Renal pelvis (tissue), 1 donor: ENCODE measurements at regions not wholly inside any gene's neighbourhood (a gene's known extent, or its start where the extent isn't known, plus 50 kb on each side); places are given as distances from the start of the nearest gene placed in this dataset.
"Not testable (repeated sequence)": the region's sequence is repeated elsewhere in the genome, so short reads cannot be mapped to it uniquely, and the experiment has no call there.

Source experiments
- DNase-seq: peaks from one replicate; pipeline ENCODE4 v3.0.0-alpha.2; 2013

DNA sequence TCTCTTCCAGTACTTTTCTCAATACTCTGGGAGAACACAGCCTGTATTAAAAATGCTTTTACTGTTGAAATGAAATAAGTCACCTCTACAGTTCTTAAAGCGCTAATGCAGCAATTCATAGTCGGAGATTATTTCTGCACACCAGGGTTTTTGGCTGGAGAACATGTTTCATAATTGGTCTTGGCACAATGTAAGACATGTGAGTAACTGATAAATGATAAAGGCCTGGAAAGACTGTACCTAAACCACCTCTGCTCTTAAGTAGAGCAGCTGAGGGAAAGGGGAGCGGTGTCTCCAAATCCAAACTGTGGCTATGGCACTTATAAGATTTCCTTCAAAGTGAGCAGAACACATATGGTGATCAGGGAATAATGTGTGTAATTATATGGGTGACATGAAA lies 390.3 kb upstream of the MBL2 start:
- no peak for DNase-seq

- no peak for DNase-seq
Measured at GRCh38 chr10:53161231-53161630, 388.6 kb upstream of the MBL2 start.

DNA sequence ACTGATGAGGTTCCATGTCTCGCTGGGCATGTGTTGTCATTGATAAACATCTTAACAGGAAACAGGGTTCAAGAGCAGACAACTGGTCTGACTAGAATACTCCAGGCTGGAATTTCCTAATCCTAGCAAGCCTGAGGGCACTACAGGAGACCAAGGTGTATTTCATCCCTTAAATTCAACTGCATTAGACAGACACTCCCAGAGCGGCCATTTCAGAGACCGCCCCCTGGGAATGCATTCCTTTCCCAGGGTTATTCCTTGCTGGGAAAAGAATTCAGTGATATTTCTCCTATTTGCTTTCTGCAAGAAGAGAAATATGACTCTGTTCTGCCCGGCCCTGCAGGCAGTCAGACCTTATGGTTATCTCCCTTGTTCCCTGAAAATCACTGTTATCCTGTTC lies 383.1 kb upstream of the MBL2 start:
- not testable (repeated sequence) for DNase-seq

- DNase-seq: no peak
Measured at GRCh38 chr10:53153831-53154230, 381.2 kb upstream of the MBL2 start.

- no peak for DNase-seq
Measured at GRCh38 chr10:53140506-53140905, 367.9 kb upstream of the MBL2 start.

- DNase-seq: no peak
Measured at GRCh38 chr10:53135897-53136253, 363.3 kb upstream of the MBL2 start.

- DNase-seq: no peak
Measured at GRCh38 chr10:53135213-53135896, 362.8 kb upstream of the MBL2 start.

- DNase-seq: no peak
Measured at GRCh38 chr10:53134050-53134449, 361.5 kb upstream of the MBL2 start.

GRCh38 chr10:53130337-53130736 lies 357.8 kb upstream of the MBL2 start:
- DNase-seq: no peak

- DNase-seq: no peak
Measured at GRCh38 chr10:53127686-53128085, 355.1 kb upstream of the MBL2 start.

- no peak for DNase-seq
Measured at GRCh38 chr10:53123311-53123710, 350.7 kb upstream of the MBL2 start.

DNA sequence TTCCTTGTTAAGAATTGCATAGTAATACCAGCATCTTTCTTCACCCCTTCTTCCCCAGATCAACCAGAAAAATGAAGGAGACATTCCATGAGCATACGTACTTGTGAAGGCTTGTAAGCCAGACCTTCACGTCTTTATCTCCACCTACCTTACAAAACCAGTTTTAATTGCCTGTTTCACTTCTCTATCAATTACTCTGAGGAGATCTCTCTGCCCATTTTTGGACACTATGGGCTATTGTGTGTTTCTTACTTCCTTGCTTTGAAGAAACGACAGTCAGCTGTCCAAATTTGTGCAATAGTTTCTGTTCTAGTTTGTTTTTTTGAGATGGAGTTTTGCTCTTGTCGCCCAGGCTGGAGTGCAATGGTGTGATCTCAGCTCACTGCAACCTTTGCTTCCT lies 349.7 kb upstream of the MBL2 start:
- DNase-seq: no peak

DNA sequence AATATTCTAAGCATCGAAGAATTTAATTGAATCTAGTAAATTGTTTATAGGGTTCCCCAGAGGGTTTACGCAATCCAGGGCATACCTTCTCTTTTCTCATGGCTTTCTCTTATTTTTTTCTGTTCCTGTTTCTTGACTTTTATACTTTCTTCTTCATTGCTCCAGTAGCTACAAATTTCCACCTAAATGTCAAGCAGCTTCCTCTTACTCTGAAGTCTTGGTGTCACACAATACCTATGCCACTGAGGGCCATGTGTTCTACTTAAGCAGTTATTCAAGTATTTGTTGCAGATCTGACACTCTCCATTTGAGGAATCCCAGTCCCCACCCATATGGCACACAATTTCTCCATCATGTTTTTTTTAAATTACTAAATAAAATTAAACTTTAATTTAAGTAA lies 343.1 kb upstream of the MBL2 start:
- DNase-seq: no peak

DNA sequence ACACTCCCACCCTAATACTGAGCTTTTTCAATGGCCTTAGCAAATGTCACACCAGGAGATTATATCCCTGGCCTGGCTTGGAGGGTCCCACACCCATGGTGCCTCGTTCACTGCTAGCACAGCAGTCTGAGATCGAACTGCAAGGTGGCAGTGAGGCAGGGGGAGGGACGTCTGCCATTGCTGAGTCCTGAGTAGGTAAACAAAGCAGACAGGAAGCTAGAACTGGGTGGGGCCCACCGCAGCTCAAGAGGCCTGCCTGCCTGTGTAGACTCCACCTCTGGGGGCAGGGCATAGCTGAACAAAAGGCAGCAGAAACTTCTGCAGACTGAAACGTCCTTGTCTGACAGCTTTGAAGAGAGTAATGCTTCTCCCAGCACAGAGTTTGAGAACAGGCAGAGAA lies 338.9 kb upstream of the MBL2 start:
- DNase-seq: no peak

GRCh38 chr10:53109320-53109719 lies 336.7 kb upstream of the MBL2 start:
- no peak for DNase-seq

DNA sequence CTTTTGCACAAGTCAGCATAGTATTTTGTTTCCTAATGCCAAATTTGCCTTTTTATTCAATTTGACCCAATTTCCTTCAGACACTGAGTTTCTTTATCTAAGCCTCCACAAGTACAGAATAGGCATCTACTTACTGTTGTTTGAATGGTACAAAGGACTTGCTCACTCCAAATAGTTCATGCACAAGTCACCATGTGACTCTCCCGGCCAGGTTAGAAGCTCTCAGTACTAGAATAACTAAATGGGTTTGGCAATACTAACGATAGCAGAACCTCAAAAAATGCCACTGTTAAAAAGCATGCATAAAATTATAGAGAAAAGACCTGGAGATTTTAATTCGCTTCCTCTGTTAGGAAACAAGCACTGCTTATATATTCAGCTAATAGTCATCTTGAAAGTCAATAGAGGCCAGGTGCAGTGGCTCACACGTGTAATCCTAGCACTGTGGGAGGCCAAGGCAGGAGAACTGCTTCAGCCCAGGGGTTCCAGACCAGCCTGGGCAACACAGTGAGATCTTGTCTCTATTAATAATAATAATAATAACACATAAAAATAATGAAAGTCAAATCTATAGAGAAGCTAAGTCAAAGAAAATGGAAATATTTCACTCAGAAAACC lies 335.8 kb upstream of the MBL2 start:
- DNase-seq: no peak

DNA sequence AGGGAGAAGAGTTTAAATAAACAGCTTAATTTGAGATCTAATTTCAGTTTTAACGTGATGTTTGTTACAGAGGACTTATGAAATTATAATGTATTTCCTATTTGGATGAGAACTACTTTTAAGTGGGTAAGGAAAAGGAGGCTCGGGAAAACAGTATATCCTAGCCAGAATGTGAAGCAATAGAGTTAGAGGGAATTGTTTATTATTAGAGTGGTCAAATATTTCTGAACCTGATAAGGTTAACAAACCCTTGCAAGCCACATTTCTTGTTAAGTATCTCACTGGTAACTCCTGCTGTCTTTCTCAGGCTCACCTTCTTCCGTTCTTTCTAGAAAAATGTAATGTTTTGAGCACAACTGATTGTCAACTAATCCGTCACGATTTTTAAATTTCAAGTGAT lies 335.1 kb upstream of the MBL2 start:
- no peak for DNase-seq

DNA sequence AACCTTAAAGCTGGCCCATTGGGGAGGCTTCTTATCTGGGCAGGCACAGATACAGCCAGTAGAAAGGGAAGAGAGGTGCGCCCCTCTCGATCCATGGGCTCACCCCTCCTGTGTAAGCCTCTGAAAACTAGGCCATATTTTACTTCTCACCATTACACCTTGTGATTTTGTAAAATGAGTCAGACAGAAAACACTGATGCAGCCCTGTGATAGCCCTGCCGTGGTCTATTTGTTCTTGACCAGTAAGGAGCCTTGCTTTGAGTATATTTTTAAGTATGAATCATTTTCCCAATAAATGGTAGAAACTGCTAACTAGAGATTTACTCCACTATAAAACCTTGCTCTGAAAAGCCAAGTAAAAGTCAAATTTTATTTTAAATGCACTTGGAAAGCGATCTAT lies 329.8 kb upstream of the MBL2 start:
- no peak for DNase-seq

DNA sequence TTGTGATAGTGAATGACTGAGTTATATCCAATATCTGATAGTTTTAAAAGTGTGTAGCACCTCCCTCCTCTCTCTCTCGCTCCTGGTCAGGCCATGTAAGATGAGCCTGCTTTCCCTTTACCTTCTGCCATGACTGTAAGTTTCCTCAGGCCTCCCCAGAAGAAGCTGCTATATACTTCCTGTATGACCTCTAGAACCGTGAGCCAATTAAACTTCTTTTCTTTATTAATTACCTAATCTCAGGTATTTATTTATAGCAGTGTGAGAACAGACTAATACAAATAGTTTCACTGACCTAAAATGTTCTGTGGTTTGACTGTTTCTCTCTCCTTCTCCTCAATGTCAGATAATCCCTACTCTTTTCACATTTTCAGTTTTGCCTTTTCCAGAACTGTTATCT lies 321.3 kb upstream of the MBL2 start:
- no peak for DNase-seq

DNA sequence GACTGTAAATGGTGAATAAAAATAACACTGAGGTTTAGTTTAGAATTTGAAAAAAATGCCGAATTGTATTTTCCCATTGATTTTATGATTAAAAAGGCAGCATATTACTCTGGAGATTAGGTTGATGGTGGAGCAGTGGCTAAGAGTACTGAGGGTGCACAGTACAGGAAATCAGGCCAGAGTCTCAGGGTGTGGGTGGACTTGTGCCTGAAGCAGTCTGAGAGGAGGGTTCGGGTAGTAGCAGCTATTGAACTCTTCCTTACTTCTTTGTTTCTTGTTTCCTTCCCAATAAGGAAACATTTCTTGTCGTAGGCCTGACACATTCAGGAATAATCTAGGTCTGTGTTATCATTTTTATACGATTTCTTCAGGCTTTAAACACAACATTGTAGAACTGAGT lies 319.0 kb upstream of the MBL2 start:
- DNase-seq: no peak

- DNase-seq: no peak
Measured at GRCh38 chr10:53088961-53089360, 316.4 kb upstream of the MBL2 start.

- DNase-seq: no peak
Measured at GRCh38 chr10:53079283-53079682, 306.7 kb upstream of the MBL2 start.

DNA sequence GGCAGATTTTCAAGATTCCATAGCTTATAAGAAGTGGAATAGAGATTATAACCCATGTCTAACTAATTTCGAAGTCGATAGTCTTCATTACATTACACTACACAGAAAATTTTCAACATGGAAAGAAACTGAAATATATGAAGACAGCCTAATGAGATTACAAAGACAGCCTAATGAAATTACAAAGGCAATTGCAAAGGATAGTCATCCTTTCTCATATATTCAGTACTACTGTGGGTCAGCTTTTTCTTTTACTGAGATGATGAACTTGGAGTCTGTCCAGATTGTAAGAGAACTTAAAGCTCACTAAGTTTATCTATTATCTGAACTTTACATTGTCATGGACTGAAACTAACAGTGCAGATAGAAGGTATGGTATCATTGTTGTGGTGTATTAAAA lies 304.4 kb upstream of the MBL2 start:
- DNase-seq: no peak

DNA sequence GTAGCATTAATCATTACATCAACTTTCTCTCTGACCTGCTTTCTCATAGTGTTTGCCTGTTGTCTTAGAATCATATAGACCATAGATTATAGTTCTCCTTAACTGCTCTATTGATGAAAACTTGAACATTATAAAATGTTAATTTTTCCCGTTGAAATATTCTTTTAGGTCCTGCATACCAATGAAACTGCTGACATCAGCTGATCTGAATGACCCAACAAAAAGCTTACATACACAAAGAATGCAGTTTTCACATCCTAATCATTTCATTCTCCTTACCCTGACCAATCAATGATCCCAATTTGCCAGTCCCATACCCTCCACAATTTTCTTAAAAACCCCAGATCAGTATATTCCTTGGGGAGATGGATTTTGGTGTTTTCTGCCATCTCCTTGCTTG lies 302.9 kb upstream of the MBL2 start:
- no peak for DNase-seq
